ENCODE measurements at regions not wholly inside any gene's neighbourhood (a gene's known extent, or its start where the extent isn't known, plus 50 kb on each side); places are given as distances from the start of the nearest gene placed in this dataset.
"Not testable (repeated sequence)": the region's sequence is repeated elsewhere in the genome, so short reads cannot be mapped to it uniquely, and the experiment has no call there.

GRCh38 chr9:108456903-108457302 is 398.9 kb downstream of the ACTL7B start:
- no peak for DNase-seq (ENCODE audit: low spot score)

- DNase-seq (ENCODE audit: low spot score) = no peak
These were observed 410.2 kb downstream of the ACTL7B start for GRCh38 chr9:108445431-108446071.

GRCh38 chr9:108444400-108445358 is 411.1 kb downstream of the ACTL7B start:
- peak; percentile 82 for DNase-seq (ENCODE audit: low spot score)

- peak; percentile 48 for DNase-seq (ENCODE audit: low spot score)
These were observed 412.0 kb downstream of the ACTL7B start for GRCh38 chr9:108443741-108444140.

- DNase-seq (ENCODE audit: low spot score) = no peak
These were observed 412.7 kb downstream of the ACTL7B start for GRCh38 chr9:108443019-108443633.

- DNase-seq (ENCODE audit: low spot score) = no peak
These were observed 413.2 kb downstream of the ACTL7B start for GRCh38 chr9:108442627-108443018.

GRCh38 chr9:108441726-108442125 is 414.1 kb downstream of the ACTL7B start:
- no peak for DNase-seq (ENCODE audit: low spot score)

- DNase-seq (ENCODE audit: low spot score) = no peak
These were observed 414.5 kb downstream of the ACTL7B start for GRCh38 chr9:108441251-108441650.

- DNase-seq (ENCODE audit: low spot score) = peak; percentile 61
These were observed 415.8 kb downstream of the ACTL7B start for GRCh38 chr9:108439947-108440346.

GRCh38 chr9:108437656-108438055 is 418.1 kb downstream of the ACTL7B start:
- no peak for DNase-seq (ENCODE audit: low spot score)

GRCh38 chr9:108436448-108436847 is 419.3 kb downstream of the ACTL7B start:
- no peak for DNase-seq (ENCODE audit: low spot score)

- peak; percentile 13 for DNase-seq (ENCODE audit: low spot score)
These were observed 421.3 kb downstream of the ACTL7B start for GRCh38 chr9:108434502-108434901.

- DNase-seq (ENCODE audit: low spot score) = no peak
These were observed 421.8 kb downstream of the ACTL7B start for GRCh38 chr9:108434036-108434435.

GRCh38 chr9:108430655-108431054 is 425.1 kb downstream of the ACTL7B start:
- no peak for DNase-seq (ENCODE audit: low spot score)

GRCh38 chr9:108427751-108428150 is 428.0 kb downstream of the ACTL7B start:
- no peak for DNase-seq (ENCODE audit: low spot score)

- DNase-seq (ENCODE audit: low spot score) = not testable (repeated sequence)
These were observed 429.3 kb downstream of the ACTL7B start for GRCh38 chr9:108426421-108426940.

GRCh38 chr9:108423433-108423832 is 432.4 kb downstream of the ACTL7B start:
- no peak for DNase-seq (ENCODE audit: low spot score)

GRCh38 chr9:108419379-108419778 is 436.4 kb downstream of the ACTL7B start:
- DNase-seq (ENCODE audit: low spot score) = no peak

GRCh38 chr9:108417726-108418125 is 438.1 kb downstream of the ACTL7B start:
- DNase-seq (ENCODE audit: low spot score) = peak; percentile 16

- no peak for DNase-seq (ENCODE audit: low spot score)
These were observed 438.5 kb downstream of the ACTL7B start for GRCh38 chr9:108417312-108417711.

GRCh38 chr9:108416324-108416723 is 439.5 kb downstream of the ACTL7B start:
- DNase-seq (ENCODE audit: low spot score) = no peak

GRCh38 chr9:108413809-108414208 is 442.0 kb downstream of the ACTL7B start:
- DNase-seq (ENCODE audit: low spot score) = no peak

- DNase-seq (ENCODE audit: low spot score) = no peak
These were observed 443.0 kb downstream of the ACTL7B start for GRCh38 chr9:108412755-108413154.
